ENCODE measurements at regions not wholly inside any gene's neighbourhood (a gene's known extent, or its start where the extent isn't known, plus 50 kb on each side); places are given as distances from the start of the nearest gene placed in this dataset.

- no peak for TF ChIP-seq CTCF (IDR thresholded peaks at IDR 0.05; ENCODE audit: low read depth, low read length, missing control alignments)
Observed at GRCh38 chr1:82640352-82640751, 839.6 kb downstream of the ADGRL2 start.

GRCh38 chr1:82634266-82634665 is 833.5 kb downstream of the ADGRL2 start:
- H3K4me3 ChIP-seq (ENCODE audit: low read depth, low read length): no peak overlapping the region
- DNase-seq (ENCODE audit: low read depth): no peak
- TF ChIP-seq CTCF (IDR thresholded peaks at IDR 0.05; ENCODE audit: low read depth, low read length, missing control alignments): no peak

More at GRCh38 chr1:82640352-82640751, 839.6 kb downstream of the ADGRL2 start:
- H3K4me3 ChIP-seq (ENCODE audit: low read depth, low read length): no peak overlapping the region
- no peak for DNase-seq (ENCODE audit: low read depth)

GRCh38 chr1:82632155-82632554 is 831.4 kb downstream of the ADGRL2 start:
- TF ChIP-seq CTCF (IDR thresholded peaks at IDR 0.05; ENCODE audit: low read depth, low read length, missing control alignments): no peak
- DNase-seq (ENCODE audit: low read depth): no peak
- no peak overlapping the region for H3K4me3 ChIP-seq (ENCODE audit: low read depth, low read length)

- no peak overlapping the region for H3K4me3 ChIP-seq (ENCODE audit: low read depth, low read length)
- no peak for DNase-seq (ENCODE audit: low read depth)
- no peak for TF ChIP-seq CTCF (IDR thresholded peaks at IDR 0.05; ENCODE audit: low read depth, low read length, missing control alignments)
Observed at GRCh38 chr1:82628887-82629286, 828.2 kb downstream of the ADGRL2 start.

- DNase-seq (ENCODE audit: low read depth): no peak
- TF ChIP-seq CTCF (IDR thresholded peaks at IDR 0.05; ENCODE audit: low read depth, low read length, missing control alignments): no peak
Observed at GRCh38 chr1:82625537-82625936, 824.8 kb downstream of the ADGRL2 start.

GRCh38 chr1:82621076-82621475 is 820.3 kb downstream of the ADGRL2 start:
- DNase-seq (ENCODE audit: low read depth): no peak
- TF ChIP-seq CTCF (IDR thresholded peaks at IDR 0.05; ENCODE audit: low read depth, low read length, missing control alignments): no peak

More at GRCh38 chr1:82625537-82625936, 824.8 kb downstream of the ADGRL2 start:
- no peak overlapping the region for H3K4me3 ChIP-seq (ENCODE audit: low read depth, low read length)

GRCh38 chr1:82614090-82614489 is 813.4 kb downstream of the ADGRL2 start:
- H3K4me3 ChIP-seq (ENCODE audit: low read depth, low read length): no peak overlapping the region
- no peak for DNase-seq (ENCODE audit: low read depth)
- no peak for TF ChIP-seq CTCF (IDR thresholded peaks at IDR 0.05; ENCODE audit: low read depth, low read length, missing control alignments)

More at GRCh38 chr1:82621076-82621475, 820.3 kb downstream of the ADGRL2 start:
- H3K4me3 ChIP-seq (ENCODE audit: low read depth, low read length): no peak overlapping the region

Measured in GM12864 (cell line).